IMR-90 (cell line): ENCODE measurements at regions not wholly inside any gene's neighbourhood (a gene's known extent, or its start where the extent isn't known, plus 50 kb on each side); places are given as distances from the start of the nearest gene placed in this dataset.

Experiments used
- ATAC-seq: fragments of 200-7000 bp; cut with Tn5 transposase; 2 replicates; pipeline ENCODE4 v1.9.1; 2020; ENCODE audit warnings: low read depth, mild to moderate bottlenecking, moderate library complexity
- BruUV-seq: library from RNA; stranded (reverse); fragments of 400-500 nt; replicated peaks from 2 replicates; lab custom pipeline; 2021; lab: Mats Ljungman, UMichigan
- CTCF ChIA-PET: fragments of 300-600 bp; formaldehyde crosslinking; extraction: SDS; loops from one replicate; lab custom pipeline; 2021; ENCODE audit warnings: antibody characterized with exemption; lab: Yijun Ruan, JAX
- POLR2A ChIA-PET: fragments of 300-600 bp; sonication (Branson Sonifier 250); formaldehyde crosslinking; loops from one replicate; lab custom pipeline; 2022; ENCODE audit warnings: antibody characterized with exemption; ENCODE audit not compliant: unreplicated experiment; lab: Charles Lee
- DNase-seq: peaks from one replicate; pipeline ENCODE4 v3.0.0; 2013
- H2AFZ ChIP-seq: replicated peaks from 2 replicates; pipeline ENCODE3; 2013; ENCODE audit warnings: low read length, mild to moderate bottlenecking; ENCODE audit not compliant: poor library complexity
- H2AK5ac ChIP-seq: 2 replicates; pipeline ENCODE4 v1.6.1; 2013; ENCODE audit warnings: low read depth, low read length, inconsistent platforms
- H2AK9ac ChIP-seq: replicated peaks from 2 replicates; pipeline ENCODE3; 2013; ENCODE audit warnings: mild to moderate bottlenecking, low read depth, low read length, moderate library complexity; ENCODE audit not compliant: poor library complexity
- H2BK120ac ChIP-seq: 2 replicates; pipeline ENCODE4 v1.6.1; 2013; ENCODE audit warnings: low read depth, low read length, inconsistent platforms
- H2BK15ac ChIP-seq: 3 replicates; pipeline ENCODE4 v1.6.1; 2013; ENCODE audit warnings: low read depth, low read length, inconsistent platforms
- H2BK20ac ChIP-seq: 2 replicates; pipeline ENCODE4 v1.6.1; 2013; ENCODE audit warnings: low read depth, mild to moderate bottlenecking, inconsistent platforms, low read length, moderate library complexity
- H2BK5ac ChIP-seq: 2 replicates; pipeline ENCODE4 v1.6.1; 2013; ENCODE audit warnings: mild to moderate bottlenecking, low read depth, low read length, inconsistent platforms; ENCODE audit not compliant: poor library complexity, severe bottlenecking
- H3K14ac ChIP-seq: replicated peaks from 2 replicates; pipeline ENCODE4 v1.6.1; 2013; ENCODE audit warnings: low read depth, low read length, inconsistent platforms
- H3K18ac ChIP-seq: 2 replicates; pipeline ENCODE4 v1.6.1; 2013; ENCODE audit warnings: low read depth, low read length, control low read depth
- H3K23ac ChIP-seq: 2 replicates; pipeline ENCODE4 v1.6.1; 2013; ENCODE audit warnings: low read depth, low read length, inconsistent platforms
- H3K27ac ChIP-seq: 2 replicates; pipeline ENCODE4 v1.5.1; 2013; ENCODE audit warnings: mild to moderate bottlenecking, control low read depth, low read length; ENCODE audit not compliant: insufficient read depth
- H3K27me3 ChIP-seq: 2 replicates; pipeline ENCODE4 v1.6.1; 2013; ENCODE audit warnings: low read length; ENCODE audit not compliant: control insufficient read depth, insufficient read depth
- H3K36me3 ChIP-seq: 2 replicates; pipeline ENCODE4 v1.6.1; 2013; ENCODE audit warnings: low read length, mixed read lengths; ENCODE audit not compliant: control insufficient read depth, insufficient read depth
- H3K4ac ChIP-seq: 2 replicates; pipeline ENCODE4 v1.6.1; 2013; ENCODE audit warnings: low read depth, low read length, inconsistent platforms
- H3K4me1 ChIP-seq: 2 replicates; pipeline ENCODE4 v1.6.1; 2013; ENCODE audit warnings: low read length, mixed read lengths; ENCODE audit not compliant: control insufficient read depth, insufficient read depth
- H3K4me2 ChIP-seq: 2 replicates; pipeline ENCODE4 v1.6.1; 2013; ENCODE audit warnings: low read depth, mild to moderate bottlenecking, control low read depth, low read length, moderate library complexity
- H3K4me3 ChIP-seq: 2 replicates; pipeline ENCODE4 v1.5.1; 2013; ENCODE audit warnings: low read depth, mild to moderate bottlenecking, control low read depth, low read length, moderate library complexity; ENCODE audit not compliant: insufficient read depth
- H3K56ac ChIP-seq: 2 replicates; pipeline ENCODE4 v1.6.1; 2013; ENCODE audit warnings: low read length, inconsistent platforms; ENCODE audit not compliant: insufficient read depth; ENCODE audit errors: extremely low read depth
- H3K79me1 ChIP-seq, 2 experiments: 2 replicates each; pipeline ENCODE4 v1.6.1; 2013; ENCODE audit warnings: low read length in 2 of 2, inconsistent platforms in 1 of 2, low read depth in 1 of 2
- H3K9ac ChIP-seq: 2 replicates; pipeline ENCODE4 v1.6.1; 2013; ENCODE audit warnings: low read depth, low read length, control low read depth
- H3K9me1 ChIP-seq: 2 replicates; pipeline ENCODE4 v1.6.1; 2013; ENCODE audit warnings: low read length, inconsistent platforms; ENCODE audit not compliant: insufficient read depth
- H3K9me3 ChIP-seq: 2 replicates; pipeline ENCODE4 v1.6.1; 2013; ENCODE audit warnings: low read length; ENCODE audit not compliant: control insufficient read depth, insufficient read depth
- H4K20me1 ChIP-seq: 2 replicates; pipeline ENCODE4 v1.6.1; 2013; ENCODE audit warnings: low read length, inconsistent platforms; ENCODE audit not compliant: insufficient read depth
- H4K5ac ChIP-seq: 2 replicates; pipeline ENCODE4 v1.6.1; 2013; ENCODE audit warnings: mild to moderate bottlenecking, low read depth, low read length, control low read depth
- H4K8ac ChIP-seq, 2 experiments: 2 replicates each; pipeline ENCODE4 v1.6.1; 2013; ENCODE audit warnings: low read depth in 2 of 2, low read length in 2 of 2, control low read depth in 1 of 2, inconsistent platforms in 1 of 2
- H4K91ac ChIP-seq: 2 replicates; pipeline ENCODE4 v1.6.1; 2013; ENCODE audit warnings: low read depth, low read length, inconsistent platforms; ENCODE audit not compliant: insufficient read depth
- MXI1 ChIP-seq: IDR thresholded peaks from 2 replicates; pipeline ENCODE4 v1.6.1; 2012; ENCODE audit warnings: low read depth, mild to moderate bottlenecking, low read length, moderate library complexity, borderline replicate concordance
- RFX5 ChIP-seq: IDR thresholded peaks from 2 replicates; pipeline ENCODE4 v1.8.0; 2012; ENCODE audit warnings: low read depth, mild to moderate bottlenecking, low read length, moderate library complexity
- WGBS, 2 experiments: methylation state at CpG; one replicate each; pipeline versions ENCODE4 v1.1.5 to v1.1.7; 2013; ENCODE audit warnings: missing lambda C conversion rate in 2 of 2; ENCODE audit not compliant: insufficient read length in 1 of 2; ENCODE audit errors: extremely low coverage in 2 of 2; 5-methylcytosine and 5-hydroxymethylcytosine counted together
- dilution Hi-C: fragments of 300-500 bp; cut with HindIII; formaldehyde crosslinking; loops from one replicate; pipeline ENCODE4 v1.14.3; 2018; ENCODE audit warnings: low sequenced_read_pairs; ENCODE audit not compliant: unreplicated experiment
- in situ Hi-C: fragments of 300-500 bp; cut with MboI; formaldehyde crosslinking; loops from 3 replicates; pipeline ENCODE4 v1.14.3; 2019; ENCODE audit warnings: low sequenced_read_pairs, inconsistent platforms, mixed read lengths
- intact Hi-C: fragments of 100-400 bp; cut with micrococcal nuclease; formaldehyde crosslinking; loops from 2 replicates; pipeline ENCODE4 v1.10.0; 2022

GRCh38 chr13:40186626-40187323 lies 479.7 kb downstream of the FOXO1 start:
- H3K56ac ChIP-seq: no peak overlapping the region
- H3K4me1 ChIP-seq: no peaks in the 10 kb centered on the region
- no peaks in the 10 kb centered on the region for H3K9me1 ChIP-seq
- CTCF ChIA-PET: no interaction called here
- no peak overlapping the region for H2BK20ac ChIP-seq
- no peak overlapping the region for H3K4me3 ChIP-seq
- no peak overlapping the region for H3K4ac ChIP-seq
- H2BK5ac ChIP-seq: no peak overlapping the region
- no peak overlapping the region for H2AK5ac ChIP-seq
- no peak for DNase-seq
- H3K27me3 ChIP-seq: no peaks in the 10 kb centered on the region
- H3K36me3 ChIP-seq: no peaks in the 10 kb centered on the region
- no peak overlapping the region for H3K23ac ChIP-seq
- no peak overlapping the region for H3K4me2 ChIP-seq
- H4K91ac ChIP-seq: no peak overlapping the region
- in situ Hi-C loops: no loop called here
- no peak overlapping the region for H2AFZ ChIP-seq
- no peak overlapping the region for H4K5ac ChIP-seq
- H2AK9ac ChIP-seq: no peak overlapping the region
- H3K27ac ChIP-seq: no peak overlapping the region
- H3K14ac ChIP-seq: no peak overlapping the region
- H3K79me1 ChIP-seq: no peaks in the 10 kb centered on the region
- dilution Hi-C loops: no loop called here
- POLR2A ChIA-PET: no interaction called here
- no peak overlapping the region for H2BK120ac ChIP-seq
- H4K8ac ChIP-seq: no peak overlapping the region
- intact Hi-C loops: no loop called here
- no peaks in the 10 kb centered on the region for H3K9me3 ChIP-seq
- H3K9ac ChIP-seq: no peak overlapping the region
- no CpG with 5 or more reads among the region's 9 CpGs for WGBS, 2 experiments
- no peak for ATAC-seq
- no peaks in the 10 kb centered on the region for H4K20me1 ChIP-seq
- BruUV-seq: no TSS peak
- TF ChIP-seq RFX5 (no peak), MXI1 (no peak)
- no peak overlapping the region for H2BK15ac ChIP-seq
- H3K18ac ChIP-seq: no peak overlapping the region
